ENCODE measurements at regions not wholly inside any gene's neighbourhood (a gene's known extent, or its start where the extent isn't known, plus 50 kb on each side); places are given as distances from the start of the nearest gene placed in this dataset.

GRCh38 chrX:110477593-110478228 is 119.1 kb downstream of the RTL9 start:
- intact Hi-C loops (cut with micrococcal nuclease): no loop called here
- Mint-ChIP-seq H3K36me3 (ENCODE audit: low read depth) (no peaks in the 10 kb centered on the region), H3K9me3 (no peaks in the 10 kb centered on the region), H3K4me3 (no peak overlapping the region), H3K27me3 (no peaks in the 10 kb centered on the region), H3K4me1 (no peaks in the 10 kb centered on the region), H3K27ac (no peak overlapping the region)
- POLR2A ChIA-PET: no interaction called here
- TF ChIP-seq, protein P1, sequence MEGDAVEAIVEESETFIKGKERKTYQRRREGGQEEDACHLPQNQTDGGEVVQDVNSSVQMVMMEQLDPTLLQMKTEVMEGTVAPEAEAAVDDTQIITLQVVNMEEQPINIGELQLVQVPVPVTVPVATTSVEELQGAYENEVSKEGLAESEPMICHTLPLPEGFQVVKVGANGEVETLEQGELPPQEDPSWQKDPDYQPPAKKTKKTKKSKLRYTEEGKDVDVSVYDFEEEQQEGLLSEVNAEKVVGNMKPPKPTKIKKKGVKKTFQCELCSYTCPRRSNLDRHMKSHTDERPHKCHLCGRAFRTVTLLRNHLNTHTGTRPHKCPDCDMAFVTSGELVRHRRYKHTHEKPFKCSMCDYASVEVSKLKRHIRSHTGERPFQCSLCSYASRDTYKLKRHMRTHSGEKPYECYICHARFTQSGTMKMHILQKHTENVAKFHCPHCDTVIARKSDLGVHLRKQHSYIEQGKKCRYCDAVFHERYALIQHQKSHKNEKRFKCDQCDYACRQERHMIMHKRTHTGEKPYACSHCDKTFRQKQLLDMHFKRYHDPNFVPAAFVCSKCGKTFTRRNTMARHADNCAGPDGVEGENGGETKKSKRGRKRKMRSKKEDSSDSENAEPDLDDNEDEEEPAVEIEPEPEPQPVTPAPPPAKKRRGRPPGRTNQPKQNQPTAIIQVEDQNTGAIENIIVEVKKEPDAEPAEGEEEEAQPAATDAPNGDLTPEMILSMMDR (IDR thresholded peaks at IDR 0.05): no peak
- no peak for ATAC-seq (ENCODE audit: low read depth)
- DNase-seq: no peak
- CTCF ChIA-PET: no interaction called here

GRCh38 chrX:110491846-110492620 is 133.4 kb downstream of the RTL9 start:
- H3K36me3 Mint-ChIP-seq (ENCODE audit: low read depth): no peaks in the 10 kb centered on the region
- H3K27ac Mint-ChIP-seq: no peak overlapping the region
- no peaks in the 10 kb centered on the region for H3K9me3 Mint-ChIP-seq
- DNase-seq (no peak), ATAC-seq (ENCODE audit: low read depth) (no peak)
- ChIA-PET CTCF (no interaction called here), POLR2A (no interaction called here)
- intact Hi-C loops (cut with micrococcal nuclease): no loop called here
- H3K4me1 Mint-ChIP-seq: no peaks in the 10 kb centered on the region
- TF ChIP-seq, protein P1 (IDR thresholded peaks at IDR 0.05): no peak
- H3K27me3 Mint-ChIP-seq: peaks cover 7% of the 10 kb centered on the region
- H3K4me3 Mint-ChIP-seq: no peak overlapping the region

DNA sequence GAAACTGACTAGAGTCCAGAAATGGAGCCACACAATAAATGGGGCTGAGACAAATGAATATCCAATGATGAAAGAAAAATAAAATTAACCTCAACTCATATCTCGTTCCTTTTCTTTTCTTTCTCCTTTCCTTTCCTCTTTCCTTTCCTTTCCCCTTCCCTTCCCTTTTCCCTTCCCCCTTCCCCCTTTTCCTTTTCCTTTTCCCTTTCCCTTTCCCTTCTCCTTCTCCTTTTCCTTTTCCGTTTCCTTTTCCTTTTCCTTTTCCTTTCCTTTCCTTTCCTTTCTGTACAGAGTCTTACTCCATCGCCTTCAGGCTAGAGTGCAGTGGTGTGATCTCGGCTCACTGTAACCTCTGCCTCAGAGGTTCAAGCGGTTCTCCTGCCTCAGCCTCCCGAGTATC is 146.3 kb downstream of the RTL9 start:
- intact Hi-C loops (cut with micrococcal nuclease): no loop called here
- DNase-seq: no peak
- Mint-ChIP-seq H3K4me3 (no peak overlapping the region), H3K27ac (no peak overlapping the region), H3K9me3 (no peaks in the 10 kb centered on the region), H3K4me1 (no peaks in the 10 kb centered on the region), H3K36me3 (ENCODE audit: low read depth) (no peaks in the 10 kb centered on the region), H3K27me3 (no peaks in the 10 kb centered on the region)
- TF ChIP-seq, protein P1 (IDR thresholded peaks at IDR 0.05): no peak
- ATAC-seq (ENCODE audit: low read depth): no peak
- ChIA-PET POLR2A (no interaction called here), CTCF (no interaction called here)

DNA sequence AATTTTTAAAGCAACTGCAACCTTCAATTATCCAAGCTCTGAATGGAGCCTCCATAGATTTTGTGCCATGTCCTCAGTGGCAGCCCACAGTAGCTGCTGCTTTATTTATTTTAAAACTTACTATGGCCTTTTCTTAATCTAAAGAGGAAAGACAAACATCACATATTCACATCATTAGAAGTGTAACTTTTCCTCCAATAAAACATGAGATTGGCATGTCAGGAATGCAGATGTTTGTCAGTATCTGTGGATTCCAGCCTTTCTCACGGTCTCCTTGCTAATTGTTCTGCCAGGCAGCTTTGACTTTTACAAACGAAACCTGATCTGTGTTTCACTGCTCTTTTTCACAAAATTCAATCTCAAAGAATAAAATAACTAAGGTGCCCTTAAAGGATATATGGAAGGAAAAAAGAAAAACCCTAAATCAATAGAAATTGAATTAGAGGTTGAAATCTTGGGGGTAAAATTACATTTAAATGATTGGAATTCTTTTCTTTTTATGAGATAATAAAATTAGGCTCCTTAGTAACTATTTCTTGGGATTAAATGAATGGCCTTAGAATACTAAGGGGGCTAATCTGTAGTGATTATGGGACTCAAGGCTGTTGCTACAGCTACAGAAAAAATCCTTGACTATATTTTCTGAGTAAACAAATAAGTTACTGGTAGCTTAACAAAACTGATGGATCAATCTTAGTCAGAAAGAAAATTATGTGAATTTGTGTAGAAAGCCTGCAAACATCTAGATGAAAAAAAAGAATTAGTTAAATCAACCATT is 151.3 kb downstream of the RTL9 start:
- Mint-ChIP-seq H3K27me3 (no peaks in the 10 kb centered on the region), H3K4me3 (no peak overlapping the region), H3K4me1 (no peaks in the 10 kb centered on the region), H3K9me3 (peaks cover 2% of the 10 kb centered on the region), H3K36me3 (ENCODE audit: low read depth) (no peaks in the 10 kb centered on the region), H3K27ac (no peak overlapping the region)
- POLR2A ChIA-PET: no interaction called here
- CTCF ChIA-PET: no interaction called here
- DNase-seq (no peak), ATAC-seq (ENCODE audit: low read depth) (no peak)
- TF ChIP-seq, protein P1 (IDR thresholded peaks at IDR 0.05): no peak
- intact Hi-C loops (cut with micrococcal nuclease): no loop called here

GRCh38 chrX:110511238-110511637 is 152.6 kb downstream of the RTL9 start:
- H3K4me3 Mint-ChIP-seq: no peak overlapping the region
- TF ChIP-seq, protein P1 (IDR thresholded peaks at IDR 0.05): no peak
- DNase-seq: no peak
- intact Hi-C loops (cut with micrococcal nuclease): no loop called here
- ATAC-seq (ENCODE audit: low read depth): no peak
- H3K27ac Mint-ChIP-seq: no peak overlapping the region
- H3K9me3 Mint-ChIP-seq: peaks cover 2% of the 10 kb centered on the region
- CTCF ChIA-PET: no interaction called here
- H3K36me3 Mint-ChIP-seq (ENCODE audit: low read depth): no peaks in the 10 kb centered on the region
- POLR2A ChIA-PET: no interaction called here
- no peaks in the 10 kb centered on the region for H3K27me3 Mint-ChIP-seq
- no peaks in the 10 kb centered on the region for H3K4me1 Mint-ChIP-seq
